Astrocyte (in vitro differentiated cells and primary cell): ENCODE measurements at regions not wholly inside any gene's neighbourhood (a gene's known extent, or its start where the extent isn't known, plus 50 kb on each side); places are given as distances from the start of the nearest gene placed in this dataset.
A peak's percentile ranks its signal among the peaks of the same experiment; 100 is the strongest.

Source experiments
- DNase-seq: peaks from one replicate; pipeline ENCODE4 v3.0.0-alpha.2; 2010; ENCODE audit warnings: low read depth
- FAIRE-seq: peaks from 2 replicates; lab custom pipeline; 2011; peaks lifted over from hg19 to GRCh38; lab: Jason Lieb, UNC
- H2AFZ ChIP-seq: 2 replicates; pipeline ENCODE4 v1.6.0; 2012; ENCODE audit warnings: low read depth, low read length, inconsistent platforms
- H3K27ac ChIP-seq: 2 replicates; pipeline ENCODE4 v1.5.1; 2011; ENCODE audit warnings: low read depth, low read length, inconsistent platforms
- H3K27me3 ChIP-seq: 2 replicates; pipeline ENCODE4 v1.6.0; 2011; ENCODE audit warnings: low read length, inconsistent platforms; ENCODE audit not compliant: insufficient read depth
- H3K36me3 ChIP-seq: 2 replicates; pipeline ENCODE4 v1.5.1; 2011; ENCODE audit warnings: low read length, inconsistent platforms; ENCODE audit not compliant: insufficient read depth
- H3K4me1 ChIP-seq: 2 replicates; pipeline ENCODE4 v1.5.1; 2011; ENCODE audit warnings: low read length, inconsistent platforms; ENCODE audit not compliant: insufficient read depth
- H3K4me2 ChIP-seq: 2 replicates; pipeline ENCODE4 v1.6.0; 2012; ENCODE audit warnings: low read length, inconsistent platforms
- H3K4me3 ChIP-seq: 2 replicates; pipeline ENCODE4 v1.5.1; 2011; ENCODE audit warnings: low read depth, mild to moderate bottlenecking, low read length, inconsistent platforms; ENCODE audit not compliant: insufficient read depth
- H3K79me2 ChIP-seq: 2 replicates; pipeline ENCODE4 v1.6.0; 2012; ENCODE audit warnings: mild to moderate bottlenecking, low read length, inconsistent platforms; ENCODE audit not compliant: insufficient read depth
- H3K9ac ChIP-seq: 2 replicates; pipeline ENCODE4 v1.6.0; 2012; ENCODE audit warnings: mild to moderate bottlenecking, low read length, inconsistent platforms
- H3K9me3 ChIP-seq: 2 replicates; pipeline ENCODE4 v1.5.1; 2012; ENCODE audit warnings: low read depth, mild to moderate bottlenecking, low read length, inconsistent platforms; ENCODE audit not compliant: insufficient read depth
- H4K20me1 ChIP-seq: 2 replicates; pipeline ENCODE4 v1.6.0; 2012; ENCODE audit warnings: low read length, inconsistent platforms; ENCODE audit not compliant: insufficient read depth
- H3K27ac Mint-ChIP-seq: one replicate; pipeline ENCODE4 v1.8.0; 2021; ENCODE audit warnings: mild to moderate bottlenecking, mixed read lengths; ENCODE audit not compliant: unreplicated experiment
- H3K27me3 Mint-ChIP-seq: one replicate; pipeline ENCODE4 v1.8.0; 2021; ENCODE audit warnings: low read depth, mixed read lengths; ENCODE audit not compliant: unreplicated experiment
- H3K36me3 Mint-ChIP-seq: one replicate; pipeline ENCODE4 v1.8.0; 2021; ENCODE audit warnings: low read depth, mixed read lengths; ENCODE audit not compliant: unreplicated experiment
- H3K4me1 Mint-ChIP-seq: one replicate; pipeline ENCODE4 v1.8.0; 2021; ENCODE audit warnings: low read depth, mixed read lengths; ENCODE audit not compliant: unreplicated experiment
- H3K4me3 Mint-ChIP-seq: one replicate; pipeline ENCODE4 v1.8.0; 2021; ENCODE audit warnings: mild to moderate bottlenecking, moderate library complexity, mixed read lengths; ENCODE audit not compliant: unreplicated experiment
- H3K9me3 Mint-ChIP-seq: one replicate; pipeline ENCODE4 v1.8.0; 2021; ENCODE audit warnings: mild to moderate bottlenecking, mixed read lengths; ENCODE audit not compliant: unreplicated experiment
- EZH2 ChIP-seq: IDR thresholded peaks from 2 replicates; pipeline ENCODE4 v1.6.1; 2012; ENCODE audit warnings: mild to moderate bottlenecking, low read length, inconsistent platforms; ENCODE audit not compliant: insufficient read depth
- TF ChIP-seq, protein P1 (sequence below): IDR thresholded peaks from 2 replicates; pipeline ENCODE4 v1.5.1; 2011; ENCODE audit warnings: low read depth, mild to moderate bottlenecking, inconsistent platforms, low read length, moderate library complexity; ENCODE audit not compliant: insufficient read depth

DNA sequence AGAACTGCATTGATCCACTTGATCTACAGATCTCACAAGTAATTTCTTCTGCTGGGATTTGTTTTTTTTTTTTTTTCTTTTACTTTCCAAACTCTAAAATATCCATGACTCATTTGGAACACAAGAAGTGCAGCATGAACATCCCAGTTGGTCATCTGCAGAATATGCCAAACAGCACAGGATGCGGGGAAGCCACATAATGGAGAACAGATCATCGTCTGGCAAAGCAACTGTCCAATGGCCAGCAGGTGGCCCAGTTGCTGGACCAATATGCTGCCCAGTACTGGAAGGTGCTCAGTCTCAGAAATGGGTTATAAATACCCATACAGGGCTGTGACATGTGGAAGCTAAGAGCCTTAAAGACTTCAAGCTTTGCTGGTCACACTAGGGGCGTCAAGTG, 221.3 kb upstream of the TAS2R1 start:
- no peak overlapping the region for H3K27ac ChIP-seq
- Mint-ChIP-seq H3K4me1 (no peaks in the 10 kb centered on the region), H3K36me3 (no peaks in the 10 kb centered on the region), H3K4me3 (no peak overlapping the region), H3K27me3 (peaks cover 7% of the 10 kb centered on the region), H3K9me3 (no peaks in the 10 kb centered on the region), H3K27ac (no peak overlapping the region)
- H3K36me3 ChIP-seq: no peaks in the 10 kb centered on the region
- H4K20me1 ChIP-seq: no peaks in the 10 kb centered on the region
- peak; percentile 91 for DNase-seq
- H3K9me3 ChIP-seq: no peaks in the 10 kb centered on the region
- H3K27me3 ChIP-seq: no peaks in the 10 kb centered on the region
- no peak overlapping the region for H3K4me3 ChIP-seq
- no peak overlapping the region for H2AFZ ChIP-seq
- peak; percentile 81 for FAIRE-seq
- H3K4me2 ChIP-seq: no peak overlapping the region
- no peak overlapping the region for H3K9ac ChIP-seq
- no peaks in the 10 kb centered on the region for H3K79me2 ChIP-seq
- TF ChIP-seq EZH2: no peak
- TF ChIP-seq, protein P1, sequence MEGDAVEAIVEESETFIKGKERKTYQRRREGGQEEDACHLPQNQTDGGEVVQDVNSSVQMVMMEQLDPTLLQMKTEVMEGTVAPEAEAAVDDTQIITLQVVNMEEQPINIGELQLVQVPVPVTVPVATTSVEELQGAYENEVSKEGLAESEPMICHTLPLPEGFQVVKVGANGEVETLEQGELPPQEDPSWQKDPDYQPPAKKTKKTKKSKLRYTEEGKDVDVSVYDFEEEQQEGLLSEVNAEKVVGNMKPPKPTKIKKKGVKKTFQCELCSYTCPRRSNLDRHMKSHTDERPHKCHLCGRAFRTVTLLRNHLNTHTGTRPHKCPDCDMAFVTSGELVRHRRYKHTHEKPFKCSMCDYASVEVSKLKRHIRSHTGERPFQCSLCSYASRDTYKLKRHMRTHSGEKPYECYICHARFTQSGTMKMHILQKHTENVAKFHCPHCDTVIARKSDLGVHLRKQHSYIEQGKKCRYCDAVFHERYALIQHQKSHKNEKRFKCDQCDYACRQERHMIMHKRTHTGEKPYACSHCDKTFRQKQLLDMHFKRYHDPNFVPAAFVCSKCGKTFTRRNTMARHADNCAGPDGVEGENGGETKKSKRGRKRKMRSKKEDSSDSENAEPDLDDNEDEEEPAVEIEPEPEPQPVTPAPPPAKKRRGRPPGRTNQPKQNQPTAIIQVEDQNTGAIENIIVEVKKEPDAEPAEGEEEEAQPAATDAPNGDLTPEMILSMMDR: peak; percentile 46
- H3K4me1 ChIP-seq: peaks cover 4% of the 10 kb centered on the region

DNA sequence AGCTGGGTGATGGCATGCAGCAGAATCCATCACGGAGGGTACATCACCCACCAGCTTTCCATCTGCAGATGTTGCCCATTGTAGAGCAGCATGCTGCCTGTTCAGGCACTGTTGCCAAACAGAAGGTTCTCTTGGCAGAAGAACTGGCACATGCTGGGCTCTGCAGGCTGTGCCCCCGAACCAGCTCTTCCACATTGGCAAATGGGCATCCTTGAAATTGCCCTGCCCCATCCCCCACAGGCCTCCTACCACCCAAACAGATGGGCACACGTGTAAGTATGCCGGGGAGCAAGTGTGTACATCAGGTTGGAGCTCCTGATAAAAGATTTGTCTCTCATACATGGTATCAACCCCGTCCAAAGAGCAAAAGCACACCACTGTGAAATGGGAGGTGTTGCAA, 220.3 kb upstream of the TAS2R1 start:
- Histone ChIP-seq H3K27ac (no peak overlapping the region), H3K4me2 (no peak overlapping the region), H3K9ac (no peak overlapping the region), H3K9me3 (no peaks in the 10 kb centered on the region), H3K36me3 (no peaks in the 10 kb centered on the region), H3K4me1 (peaks cover 4% of the 10 kb centered on the region), H2AFZ (no peak overlapping the region), H3K79me2 (no peaks in the 10 kb centered on the region), H3K4me3 (no peak overlapping the region), H3K27me3 (no peaks in the 10 kb centered on the region), H4K20me1 (no peaks in the 10 kb centered on the region)
- no peaks in the 10 kb centered on the region for H3K36me3 Mint-ChIP-seq
- DNase-seq (no peak), FAIRE-seq (no peak)
- peaks cover 7% of the 10 kb centered on the region for H3K27me3 Mint-ChIP-seq
- H3K4me1 Mint-ChIP-seq: no peaks in the 10 kb centered on the region
- no peak for TF ChIP-seq EZH2
- TF ChIP-seq, protein P1: no peak
- H3K4me3 Mint-ChIP-seq: no peak overlapping the region
- H3K27ac Mint-ChIP-seq: no peak overlapping the region
- H3K9me3 Mint-ChIP-seq: no peaks in the 10 kb centered on the region

DNA sequence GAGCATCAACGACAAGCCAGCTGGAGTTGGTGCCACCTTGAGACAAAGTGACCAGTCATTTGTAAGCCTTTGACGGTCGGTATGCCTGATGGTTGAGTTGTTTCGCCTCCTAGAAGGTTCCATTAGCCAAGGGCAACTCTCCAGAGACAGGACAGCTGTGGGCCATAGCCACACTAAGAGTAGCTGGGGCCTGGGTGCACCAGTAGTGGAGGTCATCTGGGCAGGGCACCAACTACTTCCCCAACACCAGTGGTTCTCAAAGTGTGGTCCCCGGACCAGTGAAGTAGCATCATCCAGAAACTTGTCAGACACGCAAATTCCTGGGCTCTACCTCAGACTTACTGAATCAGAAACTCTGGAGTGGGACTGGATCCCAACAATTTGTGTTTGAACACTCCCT, 217.5 kb upstream of the TAS2R1 start:
- no peak overlapping the region for H3K27ac Mint-ChIP-seq
- H3K9me3 Mint-ChIP-seq: no peaks in the 10 kb centered on the region
- Histone ChIP-seq H3K36me3 (no peaks in the 10 kb centered on the region), H3K27ac (no peak overlapping the region), H3K27me3 (no peaks in the 10 kb centered on the region), H3K4me3 (no peak overlapping the region), H3K9ac (no peak overlapping the region), H3K4me1 (peaks cover 4% of the 10 kb centered on the region), H2AFZ (no peak overlapping the region), H3K9me3 (no peaks in the 10 kb centered on the region), H3K4me2 (no peak overlapping the region), H3K79me2 (no peaks in the 10 kb centered on the region), H4K20me1 (no peaks in the 10 kb centered on the region)
- H3K4me3 Mint-ChIP-seq: no peak overlapping the region
- H3K4me1 Mint-ChIP-seq: no peaks in the 10 kb centered on the region
- no peak for TF ChIP-seq EZH2
- TF ChIP-seq, protein P1: no peak
- FAIRE-seq (no peak), DNase-seq (no peak)
- peaks cover 7% of the 10 kb centered on the region for H3K27me3 Mint-ChIP-seq
- no peaks in the 10 kb centered on the region for H3K36me3 Mint-ChIP-seq
